Suprapubic skin (tissue), 4 donors: ENCODE measurements at regions not wholly inside any gene's neighbourhood (a gene's known extent, or its start where the extent isn't known, plus 50 kb on each side); places are given as distances from the start of the nearest gene placed in this dataset.

ENCODE experiments used
- DNase-seq, 2 donors: peaks; one replicate each; pipeline ENCODE4 v3.0.0-alpha.2; 2019; ENCODE audit warnings: low spot score in 2 of 2
- H3K27ac ChIP-seq: fragments of 200-600 bp; sonication (generic); one replicate; pipeline ENCODE4 v1.5.1; 2019
- H3K27me3 ChIP-seq: fragments of 200-600 bp; sonication (generic); one replicate; pipeline ENCODE4 v1.5.1; 2019
- H3K36me3 ChIP-seq: fragments of 200-600 bp; sonication (generic); one replicate; pipeline ENCODE4 v1.5.1; 2019
- H3K4me1 ChIP-seq: fragments of 200-600 bp; sonication (generic); one replicate; pipeline ENCODE4 v1.5.1; 2019
- H3K4me3 ChIP-seq: fragments of 200-600 bp; sonication (generic); one replicate; pipeline ENCODE4 v1.5.1; 2019; ENCODE audit warnings: mild to moderate bottlenecking
- H3K9me3 ChIP-seq: fragments of 200-600 bp; sonication (generic); one replicate; pipeline ENCODE4 v1.5.1; 2019
- CTCF ChIP-seq, 2 donors: fragments of 200-600 bp in 1 of 2; fragments of 450-650 bp in 1 of 2; sonication (generic) in 1 of 2; IDR thresholded peaks; one replicate each; pipeline ENCODE4 v1.5.1; 2016 to 2019; ENCODE audit warnings: antibody characterized with exemption in 2 of 2, mild to moderate bottlenecking in 1 of 2, moderate library complexity in 1 of 2
- EP300 ChIP-seq: sonication (generic); formaldehyde crosslinking; IDR thresholded peaks from one replicate; pipeline ENCODE4 v1.6.1; 2017; ENCODE audit warnings: antibody characterized with exemption
- POLR2A ChIP-seq, 2 donors: fragments of 450-650 bp; IDR thresholded peaks; one replicate each; pipeline ENCODE4 v1.6.1; 2017; ENCODE audit warnings: antibody characterized with exemption in 2 of 2, mild to moderate bottlenecking in 2 of 2, moderate library complexity in 2 of 2
- POLR2AphosphoS5 ChIP-seq, 3 donors: sonication (generic); formaldehyde crosslinking; IDR thresholded peaks; one replicate each; pipeline ENCODE4 v1.6.1; 2017; ENCODE audit warnings: antibody characterized with exemption in 3 of 3
- WGBS: methylation state at CpG from one replicate; pipeline ENCODE4 v1.1.5; 2018; 5-methylcytosine and 5-hydroxymethylcytosine counted together

DNA sequence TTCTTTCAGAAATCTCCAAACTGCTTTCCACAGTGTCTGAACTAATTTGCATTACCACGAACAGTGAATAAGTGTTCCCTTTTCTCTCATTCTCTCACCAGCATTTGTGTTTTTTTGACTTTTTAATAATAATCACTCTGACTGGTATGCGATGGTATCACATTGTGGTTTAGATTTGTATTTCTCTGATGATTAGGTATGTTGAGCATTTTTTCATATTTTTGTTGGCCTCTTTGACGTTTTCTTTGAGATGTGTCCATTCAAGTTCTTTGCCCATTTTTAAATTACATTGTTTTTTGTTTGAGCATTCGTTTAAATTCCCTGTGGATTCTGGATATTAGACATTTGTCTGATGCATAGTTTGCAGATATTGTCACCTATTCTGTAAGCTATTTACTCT lies 1639.6 kb upstream of the TENM4 start:
- no peak overlapping the region for H3K4me3 ChIP-seq
- H3K36me3 ChIP-seq: no peaks in the 10 kb centered on the region
- H3K27me3 ChIP-seq: no peaks in the 10 kb centered on the region
- WGBS: 82% methylated on average over 4 of the region's 4 CpGs
- DNase-seq: no peak
- H3K27ac ChIP-seq: no peak overlapping the region
- no peaks in the 10 kb centered on the region for H3K9me3 ChIP-seq
- TF ChIP-seq CTCF (IDR thresholded peaks at IDR 0.05) (no peak), POLR2AphosphoS5 (IDR thresholded peaks at IDR 0.05) (no peak), EP300 (no peak), POLR2A (IDR thresholded peaks at IDR 0.05) (no peak)
- no peaks in the 10 kb centered on the region for H3K4me1 ChIP-seq

GRCh38 chr11:81072273-81072672 lies 1631.4 kb upstream of the TENM4 start:
- TF ChIP-seq POLR2AphosphoS5 (IDR thresholded peaks at IDR 0.05) (no peak), POLR2A (IDR thresholded peaks at IDR 0.05) (no peak), EP300 (no peak), CTCF (IDR thresholded peaks at IDR 0.05) (no peak)
- Histone ChIP-seq H3K27me3 (no peaks in the 10 kb centered on the region), H3K9me3 (no peaks in the 10 kb centered on the region), H3K36me3 (no peaks in the 10 kb centered on the region), H3K4me1 (no peaks in the 10 kb centered on the region), H3K27ac (no peak overlapping the region), H3K4me3 (no peak overlapping the region)
- DNase-seq: no peak
- 75% methylated on average over 4 of the region's 4 CpGs for WGBS

DNA sequence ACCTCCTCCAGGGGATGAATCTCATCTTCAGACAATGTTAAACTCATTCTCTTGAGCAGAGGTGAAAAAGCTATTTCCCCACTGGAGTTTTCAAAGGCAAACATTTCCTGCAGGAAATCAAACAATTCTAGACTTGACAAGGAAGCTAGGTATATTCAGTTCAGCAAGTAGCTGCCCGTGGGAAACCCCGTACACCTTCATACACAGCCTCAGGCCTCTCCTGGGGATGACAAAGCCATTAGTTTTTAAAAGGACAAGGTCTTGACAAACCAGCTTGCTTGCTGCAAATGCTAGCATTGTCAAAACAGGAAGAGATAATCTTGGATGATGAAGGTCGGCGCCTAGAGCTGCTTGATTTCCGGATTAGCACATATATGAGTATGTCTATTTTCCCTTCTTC lies 1630.8 kb upstream of the TENM4 start:
- Histone ChIP-seq H3K27me3 (no peaks in the 10 kb centered on the region), H3K4me1 (no peaks in the 10 kb centered on the region), H3K9me3 (no peaks in the 10 kb centered on the region), H3K4me3 (no peak overlapping the region), H3K27ac (no peak overlapping the region), H3K36me3 (no peaks in the 10 kb centered on the region)
- WGBS: 42% methylated on average over 5 of the region's 5 CpGs
- TF ChIP-seq POLR2A (IDR thresholded peaks at IDR 0.05): no peak
- TF ChIP-seq EP300: no peak
- no peak for TF ChIP-seq CTCF (IDR thresholded peaks at IDR 0.05)
- no peak for TF ChIP-seq POLR2AphosphoS5 (IDR thresholded peaks at IDR 0.05)
- no peak for DNase-seq

GRCh38 chr11:81070948-81071347 lies 1630.1 kb upstream of the TENM4 start:
- Histone ChIP-seq H3K27ac (no peak overlapping the region), H3K9me3 (no peaks in the 10 kb centered on the region), H3K36me3 (no peaks in the 10 kb centered on the region), H3K27me3 (no peaks in the 10 kb centered on the region), H3K4me1 (no peaks in the 10 kb centered on the region), H3K4me3 (no peak overlapping the region)
- DNase-seq: no peak
- 39% methylated on average over 4 of the region's 4 CpGs for WGBS
- TF ChIP-seq EP300 (no peak), CTCF (IDR thresholded peaks at IDR 0.05) (no peak), POLR2A (IDR thresholded peaks at IDR 0.05) (no peak), POLR2AphosphoS5 (IDR thresholded peaks at IDR 0.05) (no peak)

GRCh38 chr11:81059356-81059755 lies 1618.5 kb upstream of the TENM4 start:
- no peak for DNase-seq
- WGBS: 36% methylated on average over 1 of the region's 1 CpG
- Histone ChIP-seq H3K4me1 (no peaks in the 10 kb centered on the region), H3K27me3 (no peaks in the 10 kb centered on the region), H3K4me3 (no peak overlapping the region), H3K27ac (no peak overlapping the region), H3K9me3 (no peaks in the 10 kb centered on the region), H3K36me3 (no peaks in the 10 kb centered on the region)
- no peak for TF ChIP-seq EP300
- no peak for TF ChIP-seq CTCF (IDR thresholded peaks at IDR 0.05)
- no peak for TF ChIP-seq POLR2AphosphoS5 (IDR thresholded peaks at IDR 0.05)
- no peak for TF ChIP-seq POLR2A (IDR thresholded peaks at IDR 0.05)
